ENCODE measurements at regions not wholly inside any gene's neighbourhood (a gene's known extent, or its start where the extent isn't known, plus 50 kb on each side); places are given as distances from the start of the nearest gene placed in this dataset.
"Not testable (repeated sequence)": the region's sequence is repeated elsewhere in the genome, so short reads cannot be mapped to it uniquely, and the experiment has no call there.

- peaks cover 10% of the 10 kb centered on the region for H3K27me3 Mint-ChIP-seq
- H3K4me3 Mint-ChIP-seq, result no peak overlapping the region
- H3K4me1 Mint-ChIP-seq, result peaks cover 20% of the 10 kb centered on the region
- peaks cover 0 to 6% of the 10 kb centered on the region in 2 donors for H3K9me3 Mint-ChIP-seq
- DNase-seq (no peak), ATAC-seq (no peak)
- H3K27ac Mint-ChIP-seq, result no peak overlapping the region
Observed at GRCh38 chr7:80313716-80314115, 179.1 kb downstream of the GNAI1 start.

DNA sequence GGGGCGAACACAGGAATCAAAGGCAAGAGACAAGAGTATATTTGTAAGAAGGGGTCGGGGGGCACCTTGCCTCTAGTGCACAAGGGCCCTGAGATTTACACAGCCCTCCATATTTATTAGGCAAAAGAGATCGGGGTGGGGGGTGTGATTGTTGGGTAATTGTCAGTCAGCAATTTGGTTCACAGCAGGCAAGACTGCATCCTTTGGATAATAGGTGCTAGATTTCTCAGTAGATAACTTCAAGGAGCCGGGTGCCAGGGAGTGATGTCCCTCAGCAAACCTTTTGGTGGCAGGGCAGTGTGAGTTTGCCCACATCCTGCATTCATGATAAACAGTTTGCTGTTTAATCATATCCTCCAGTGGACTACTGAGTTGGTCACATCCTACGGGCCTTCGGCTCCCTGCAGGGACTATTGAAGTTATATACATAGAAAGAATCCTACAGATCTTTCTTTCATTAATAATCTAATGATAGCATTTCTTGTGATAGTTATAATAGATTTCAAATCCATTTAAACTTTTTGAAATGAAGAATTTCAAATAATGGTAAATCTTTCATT, 178.5 kb downstream of the GNAI1 start:
- Mint-ChIP-seq H3K27me3 (peaks cover 10% of the 10 kb centered on the region), H3K4me1 (peaks cover 20% of the 10 kb centered on the region), H3K4me3 (no peak overlapping the region), H3K27ac (no peak overlapping the region), H3K9me3 (peaks cover 0 to 6% of the 10 kb centered on the region in 2 donors)
- DNase-seq (no peak), ATAC-seq (no peak)

- Mint-ChIP-seq H3K4me1 (peaks cover 20% of the 10 kb centered on the region), H3K9me3 (peaks cover 0 to 6% of the 10 kb centered on the region in 2 donors), H3K27ac (no peak overlapping the region), H3K27me3 (peaks cover 1% of the 10 kb centered on the region), H3K4me3 (no peak overlapping the region)
- ATAC-seq, result peak; percentile 60
- no peak for DNase-seq
Observed at GRCh38 chr7:80312139-80312661, 177.6 kb downstream of the GNAI1 start.

- Mint-ChIP-seq H3K4me1 (peaks cover 20% of the 10 kb centered on the region), H3K27me3 (no peaks in the 10 kb centered on the region), H3K4me3 (no peak overlapping the region), H3K9me3 (peaks cover 0 to 6% of the 10 kb centered on the region in 2 donors), H3K27ac (no peak overlapping the region)
- DNase-seq (no peak), ATAC-seq (no peak)
Observed at GRCh38 chr7:80311313-80311712, 176.7 kb downstream of the GNAI1 start.

- H3K27ac Mint-ChIP-seq, result peak overlapping the region in 1 of 2 donors; percentile 19
- H3K4me1 Mint-ChIP-seq, result peaks cover 20% of the 10 kb centered on the region
- no peak overlapping the region for H3K4me3 Mint-ChIP-seq
- no peak for DNase-seq
- H3K9me3 Mint-ChIP-seq, result peaks cover 0 to 6% of the 10 kb centered on the region in 2 donors
- no peak for ATAC-seq
- H3K27me3 Mint-ChIP-seq, result no peaks in the 10 kb centered on the region
Observed at GRCh38 chr7:80309971-80310549, 175.4 kb downstream of the GNAI1 start.

- H3K4me3 Mint-ChIP-seq, result no peak overlapping the region
- peak overlapping the region in 1 of 2 donors; percentile 67 for H3K27ac Mint-ChIP-seq
- ATAC-seq (peak; percentile 45), DNase-seq (no peak)
- H3K9me3 Mint-ChIP-seq, result peaks cover 0 to 6% of the 10 kb centered on the region in 2 donors
- peaks cover 20% of the 10 kb centered on the region for H3K4me1 Mint-ChIP-seq
- no peaks in the 10 kb centered on the region for H3K27me3 Mint-ChIP-seq
Observed at GRCh38 chr7:80309377-80309776, 174.7 kb downstream of the GNAI1 start.

DNA sequence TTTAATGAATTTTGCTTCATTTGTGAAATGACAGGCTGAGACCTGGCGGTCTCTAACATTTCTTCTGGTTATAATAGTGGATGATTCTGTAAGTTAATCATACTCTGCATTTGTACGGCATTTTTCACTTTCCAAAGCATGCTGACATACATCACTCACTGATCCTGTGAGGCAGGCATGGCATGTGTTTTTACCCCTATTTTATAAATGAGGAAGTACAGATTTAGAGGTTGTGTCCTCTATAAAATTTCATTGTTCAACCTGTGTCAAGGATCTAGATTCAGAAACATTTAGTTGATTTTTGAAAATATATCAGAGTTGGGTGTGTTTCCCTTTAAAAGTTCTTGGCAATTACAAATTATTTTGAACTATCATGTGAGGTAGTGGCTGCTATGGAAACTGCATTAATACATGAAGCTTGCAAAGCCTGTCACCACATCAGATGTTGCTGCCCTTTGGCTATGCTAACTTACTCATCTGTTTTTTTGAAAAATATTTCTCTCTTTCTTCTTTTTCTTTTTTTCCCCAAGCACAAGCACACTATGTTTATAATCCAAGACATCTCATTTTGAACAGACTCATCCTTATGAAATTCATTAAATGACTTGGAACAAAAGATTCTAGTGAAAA, 172.7 kb downstream of the GNAI1 start:
- Mint-ChIP-seq H3K27ac (no peak overlapping the region), H3K4me1 (peaks cover 20% of the 10 kb centered on the region), H3K9me3 (peaks cover 0 to 6% of the 10 kb centered on the region in 2 donors), H3K4me3 (no peak overlapping the region), H3K27me3 (no peaks in the 10 kb centered on the region)
- ATAC-seq, result no peak
- no peak for DNase-seq

DNA sequence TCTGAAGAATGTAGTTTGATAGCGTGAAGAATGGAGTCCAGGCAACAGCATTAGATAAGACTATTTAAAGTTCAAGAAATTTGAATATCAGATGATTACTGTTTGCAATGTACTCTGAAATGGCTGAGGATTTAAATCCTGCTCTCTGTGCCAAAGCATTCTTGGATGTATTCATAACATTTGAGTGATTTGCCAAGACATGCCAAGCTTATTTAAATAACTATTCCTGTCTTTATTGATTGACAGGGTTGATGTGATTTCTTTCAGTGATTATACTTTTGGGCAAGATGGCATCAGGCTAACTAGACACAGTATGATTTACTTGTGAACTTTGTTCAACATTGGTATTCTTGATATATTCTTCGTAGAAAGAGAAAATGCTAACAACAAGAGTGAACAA, 168.7 kb downstream of the GNAI1 start:
- Mint-ChIP-seq H3K4me3 (no peak overlapping the region), H3K9me3 (no peaks in the 10 kb centered on the region), H3K27ac (no peak overlapping the region), H3K27me3 (no peaks in the 10 kb centered on the region), H3K4me1 (no peaks in the 10 kb centered on the region)
- no peak for DNase-seq
- no peak for ATAC-seq

GRCh38 chr7:80302636-80303035, 168.0 kb downstream of the GNAI1 start:
- Mint-ChIP-seq H3K27me3 (no peaks in the 10 kb centered on the region), H3K9me3 (no peaks in the 10 kb centered on the region), H3K27ac (no peak overlapping the region), H3K4me3 (no peak overlapping the region), H3K4me1 (no peaks in the 10 kb centered on the region)
- DNase-seq (no peak), ATAC-seq (no peak)

DNA sequence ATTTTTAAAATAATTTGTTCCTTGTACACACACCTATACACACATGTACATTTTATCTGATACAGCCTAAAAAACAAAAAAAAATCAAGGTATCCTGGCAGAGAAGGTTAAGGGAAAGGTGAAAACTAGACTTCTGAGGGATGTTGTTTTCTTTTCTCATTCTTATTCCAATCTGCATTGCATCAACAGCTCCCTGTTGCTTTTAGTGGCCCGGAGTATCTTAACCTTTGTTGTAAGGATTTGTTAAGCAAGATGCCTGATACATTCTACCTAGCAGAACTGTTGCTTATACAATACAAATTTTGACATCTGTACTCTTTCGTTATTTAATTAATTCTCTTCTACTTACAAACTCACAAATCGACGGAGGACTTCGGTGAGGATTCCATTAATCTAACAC, 167.4 kb downstream of the GNAI1 start:
- no peaks in the 10 kb centered on the region for H3K27me3 Mint-ChIP-seq
- H3K4me1 Mint-ChIP-seq, result no peaks in the 10 kb centered on the region
- H3K9me3 Mint-ChIP-seq, result peaks cover 0 to 5% of the 10 kb centered on the region in 2 donors
- no peak for DNase-seq
- no peak overlapping the region for H3K27ac Mint-ChIP-seq
- ATAC-seq, result no peak
- H3K4me3 Mint-ChIP-seq, result no peak overlapping the region

GRCh38 chr7:80298201-80298600, 163.6 kb downstream of the GNAI1 start:
- Mint-ChIP-seq H3K27me3 (no peaks in the 10 kb centered on the region), H3K4me1 (no peaks in the 10 kb centered on the region), H3K4me3 (no peak overlapping the region), H3K27ac (no peak overlapping the region), H3K9me3 (peaks cover 8 to 30% of the 10 kb centered on the region in 2 donors)
- ATAC-seq (no peak), DNase-seq (no peak)

- no peak for DNase-seq
- peaks cover 8 to 37% of the 10 kb centered on the region in 2 donors for H3K9me3 Mint-ChIP-seq
- no peaks in the 10 kb centered on the region for H3K4me1 Mint-ChIP-seq
- no peak for ATAC-seq
- H3K4me3 Mint-ChIP-seq, result no peak overlapping the region
- H3K27me3 Mint-ChIP-seq, result no peaks in the 10 kb centered on the region
- no peak overlapping the region for H3K27ac Mint-ChIP-seq
Observed at GRCh38 chr7:80294346-80294745, 159.7 kb downstream of the GNAI1 start.

DNA sequence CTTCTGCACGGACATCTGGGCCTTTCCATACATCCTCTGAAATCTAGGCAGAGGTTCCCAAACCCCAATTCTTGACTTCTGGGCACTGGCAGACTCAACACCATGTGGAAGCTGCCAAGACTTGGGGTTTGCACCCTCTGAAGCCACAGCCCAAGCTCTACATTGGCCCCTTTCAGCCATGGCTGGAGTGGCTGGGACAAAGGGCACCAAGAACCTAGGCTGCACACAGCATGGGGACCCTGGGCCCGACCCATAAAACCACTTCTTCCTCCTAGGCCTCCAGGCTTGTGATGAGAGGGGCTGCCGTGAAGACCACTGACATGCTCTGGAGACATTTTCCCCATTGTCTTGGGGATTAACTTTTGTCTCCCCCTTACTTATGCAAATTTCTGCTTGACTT, 158.0 kb downstream of the GNAI1 start:
- H3K27me3 Mint-ChIP-seq, H3K4me3 Mint-ChIP-seq, H3K4me1 Mint-ChIP-seq, ATAC-seq, DNase-seq, H3K27ac Mint-ChIP-seq: not testable (repeated sequence)
- peaks cover 8 to 37% of the 10 kb centered on the region in 2 donors for H3K9me3 Mint-ChIP-seq

DNA sequence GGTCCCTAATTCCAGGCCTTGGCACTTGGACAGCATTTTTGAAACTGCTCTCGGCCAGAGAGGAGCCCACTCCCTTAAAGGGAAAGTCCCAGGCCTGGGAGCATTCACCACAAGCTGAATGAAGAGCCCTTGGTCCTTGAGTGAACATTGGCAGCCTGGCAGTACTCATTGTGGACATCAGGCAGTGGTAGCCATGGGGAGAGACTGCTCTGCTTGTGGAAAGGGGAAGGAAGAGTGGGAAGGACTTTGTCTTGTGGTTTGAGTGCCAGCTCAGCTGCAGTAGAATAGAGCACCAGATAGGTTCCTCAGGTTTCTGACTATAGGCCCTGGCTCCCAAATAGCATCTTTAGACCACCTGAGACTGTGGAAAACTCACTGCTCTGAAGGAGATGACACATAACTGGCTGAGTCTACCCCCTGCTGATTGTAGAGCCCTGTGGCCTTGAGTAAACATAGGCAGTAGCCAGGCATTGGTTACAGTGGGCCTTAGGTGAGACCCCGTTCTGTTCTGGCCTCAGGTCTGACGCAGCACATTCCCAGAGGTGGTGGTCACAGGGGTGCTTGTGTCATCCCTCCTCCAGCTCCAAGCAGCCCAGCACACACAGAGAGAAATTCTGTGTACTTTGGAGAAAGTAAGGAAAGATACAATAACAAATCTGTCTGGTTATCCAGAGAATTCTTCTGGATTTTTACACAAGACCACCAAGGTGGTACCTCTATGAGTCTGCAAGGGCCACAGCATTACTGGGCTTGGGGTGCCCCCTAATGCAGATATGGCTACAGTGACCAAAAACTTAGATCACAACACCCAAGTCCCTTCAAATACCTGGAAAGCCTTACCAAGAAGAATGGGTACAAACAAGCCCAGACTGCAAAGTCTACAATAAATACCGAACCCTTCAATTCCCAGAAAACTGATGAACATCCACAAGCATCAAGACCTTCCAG, 153.8 kb downstream of the GNAI1 start:
- Mint-ChIP-seq H3K27ac (no peak overlapping the region), H3K9me3 (peaks cover 0 to 9% of the 10 kb centered on the region in 2 donors), H3K4me3 (no peak overlapping the region), H3K27me3 (no peaks in the 10 kb centered on the region), H3K4me1 (no peaks in the 10 kb centered on the region)
- ATAC-seq (no peak), DNase-seq (peak in 1 of 2 donors; percentile 7)

DNA sequence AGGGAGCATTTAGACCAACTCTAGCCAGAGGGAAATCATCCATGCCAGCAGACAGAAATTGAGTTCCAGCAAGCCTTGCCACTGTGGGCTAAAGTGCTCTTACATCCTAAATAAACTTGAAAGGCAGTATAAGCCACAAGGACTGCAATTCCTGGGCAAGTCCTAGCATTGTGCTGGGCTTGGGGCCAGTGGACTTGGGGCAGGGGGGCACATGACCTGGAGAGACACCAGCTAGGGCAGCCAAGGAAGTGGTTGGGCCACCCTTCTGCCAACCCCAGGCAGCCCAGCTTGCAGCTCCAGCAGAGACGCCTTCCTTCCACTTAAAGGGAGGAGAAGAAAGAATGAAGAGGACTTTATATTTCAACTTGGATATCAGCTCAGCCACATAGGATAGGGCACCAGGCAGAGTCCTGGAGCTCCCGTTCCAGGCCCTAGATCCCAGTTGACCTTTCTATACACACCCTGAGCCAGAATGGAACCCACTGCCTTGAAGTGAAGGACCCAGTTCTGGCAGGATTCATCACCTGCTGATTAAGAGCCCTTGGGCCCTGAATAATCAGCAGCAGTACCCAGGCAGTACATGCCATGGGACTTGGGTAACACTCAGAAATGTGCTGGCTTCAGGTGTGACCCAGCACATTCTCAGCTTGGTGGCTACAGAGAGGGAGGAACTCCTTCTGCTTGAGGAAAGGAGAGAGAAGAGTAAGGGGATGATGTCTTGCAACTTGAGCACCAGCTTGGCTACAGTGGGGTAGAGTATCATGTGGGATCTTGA, 153.0 kb downstream of the GNAI1 start:
- H3K4me3 Mint-ChIP-seq, result no peak overlapping the region
- no peaks in the 10 kb centered on the region for H3K4me1 Mint-ChIP-seq
- peaks cover 0 to under 1% of the 10 kb centered on the region in 2 donors for H3K9me3 Mint-ChIP-seq
- no peak overlapping the region for H3K27ac Mint-ChIP-seq
- H3K27me3 Mint-ChIP-seq, result no peaks in the 10 kb centered on the region
- DNase-seq (no peak), ATAC-seq (no peak)

Measured in stimulated activated naive CD8-positive, alpha-beta T cell treated with anti-CD3 and anti-CD28 coated beads, Interleukin-15, amount 100 ng/mL, for 72 hours (primary cell).